ENCODE measurements at regions not wholly inside any gene's neighbourhood (a gene's known extent, or its start where the extent isn't known, plus 50 kb on each side); places are given as distances from the start of the nearest gene placed in this dataset.
"Not testable (repeated sequence)": the region's sequence is repeated elsewhere in the genome, so short reads cannot be mapped to it uniquely, and the experiment has no call there.

GRCh38 chr7:46091071-46091470, 170.0 kb upstream of the IGFBP3 start:
- no peak for DNase-seq

DNA sequence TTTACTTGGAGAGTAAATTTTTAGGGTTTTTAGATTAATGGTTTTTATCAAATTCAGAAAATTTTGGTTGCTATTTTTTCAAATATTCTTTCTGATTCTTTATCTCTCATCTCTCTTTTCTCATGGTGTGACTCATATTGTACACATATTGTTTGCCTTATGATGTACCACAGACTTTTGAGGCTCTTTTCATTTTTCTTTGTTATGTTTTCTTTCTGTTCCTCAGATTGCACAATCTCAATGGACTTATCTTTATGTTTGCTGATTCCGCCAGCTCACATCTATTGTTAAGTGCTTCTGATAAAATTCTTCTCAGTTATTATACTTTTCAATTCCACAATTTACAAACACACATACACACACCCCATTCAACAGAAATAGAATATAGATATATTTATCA, 168.2 kb upstream of the IGFBP3 start:
- DNase-seq = no peak

DNA sequence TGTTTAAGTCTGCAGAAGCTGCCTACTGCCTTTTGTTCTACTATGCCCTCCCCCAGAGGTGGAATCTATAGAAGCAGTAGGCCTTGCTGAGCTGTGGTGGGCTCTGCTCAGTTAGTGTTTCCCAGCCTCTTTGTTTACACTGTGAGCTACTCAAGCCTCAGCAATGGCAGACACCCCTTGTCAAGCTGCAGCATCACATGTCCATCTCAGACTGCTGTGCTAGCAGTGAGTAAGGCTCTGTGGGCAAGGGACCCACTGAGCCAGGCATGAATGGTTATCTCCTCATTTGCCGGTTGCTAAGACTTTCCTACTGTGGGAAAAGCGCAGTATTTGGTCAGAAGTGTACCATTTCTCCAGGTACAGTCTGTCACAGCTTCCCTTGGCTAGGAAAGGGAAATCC, 167.4 kb upstream of the IGFBP3 start:
- not testable (repeated sequence) for DNase-seq

DNA sequence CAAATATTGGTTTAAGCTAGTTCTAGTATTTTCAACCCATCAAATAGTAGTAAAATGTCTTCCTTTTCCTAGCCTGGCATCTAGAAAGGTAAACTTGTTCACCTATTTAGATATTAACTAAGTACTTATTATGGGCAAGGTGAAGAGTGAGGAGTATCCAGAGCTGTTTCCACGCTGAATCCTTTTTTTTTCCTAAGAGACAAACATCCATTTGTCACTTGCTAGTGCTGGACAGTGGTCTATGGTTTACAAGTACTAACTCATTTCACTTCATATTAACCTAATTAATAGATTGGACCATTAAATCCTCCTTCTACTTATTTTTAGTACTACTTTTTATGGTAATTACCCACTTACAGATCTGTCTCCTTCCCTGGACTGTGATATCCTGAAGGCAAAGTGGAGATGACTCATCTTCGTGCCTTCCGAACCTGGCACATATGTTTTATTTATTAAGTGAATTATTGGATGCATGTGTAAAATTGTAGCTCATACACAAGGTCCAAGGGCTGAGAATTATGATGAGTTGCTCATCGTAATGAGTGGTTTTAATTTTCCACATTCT, 159.6 kb upstream of the IGFBP3 start:
- DNase-seq = no peak

DNA sequence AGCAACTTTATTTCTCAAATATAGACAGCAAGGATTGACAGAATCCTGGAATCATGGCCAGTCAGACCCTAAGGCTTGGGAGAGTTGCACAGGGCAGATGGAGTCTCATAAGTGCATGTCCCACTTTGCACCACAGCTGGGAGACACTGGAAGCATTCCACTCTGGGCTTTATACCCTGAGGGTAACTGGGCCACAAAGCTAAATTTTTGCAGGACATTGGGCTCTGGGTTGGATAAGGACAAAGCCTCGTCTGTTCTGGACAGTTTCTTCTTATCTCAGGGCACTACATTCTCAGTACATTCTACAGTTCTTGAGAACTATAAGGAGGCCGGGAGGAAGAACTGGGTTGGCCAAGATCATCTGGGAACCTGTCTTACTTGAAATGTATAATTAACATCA, 158.3 kb upstream of the IGFBP3 start:
- no peak for DNase-seq

DNA sequence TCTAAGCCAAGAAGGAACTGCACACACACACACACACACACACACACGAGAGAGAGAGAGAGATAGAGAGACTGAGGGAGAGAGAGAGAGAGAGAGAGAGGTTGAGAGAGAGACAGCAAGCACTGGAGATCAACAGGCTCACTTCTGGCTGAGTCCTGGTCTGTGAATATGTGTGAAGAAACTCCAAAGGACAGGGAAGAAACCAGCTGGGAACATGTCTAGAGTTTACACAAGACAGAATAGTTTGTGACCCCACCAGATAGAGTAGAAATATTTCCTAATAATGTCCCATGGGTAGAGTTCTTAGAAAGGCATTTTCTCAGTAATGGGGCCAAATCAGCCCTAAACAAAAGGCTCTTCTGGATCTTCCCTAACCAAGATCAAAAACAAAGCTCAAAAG, 155.5 kb upstream of the IGFBP3 start:
- no peak for DNase-seq

DNA sequence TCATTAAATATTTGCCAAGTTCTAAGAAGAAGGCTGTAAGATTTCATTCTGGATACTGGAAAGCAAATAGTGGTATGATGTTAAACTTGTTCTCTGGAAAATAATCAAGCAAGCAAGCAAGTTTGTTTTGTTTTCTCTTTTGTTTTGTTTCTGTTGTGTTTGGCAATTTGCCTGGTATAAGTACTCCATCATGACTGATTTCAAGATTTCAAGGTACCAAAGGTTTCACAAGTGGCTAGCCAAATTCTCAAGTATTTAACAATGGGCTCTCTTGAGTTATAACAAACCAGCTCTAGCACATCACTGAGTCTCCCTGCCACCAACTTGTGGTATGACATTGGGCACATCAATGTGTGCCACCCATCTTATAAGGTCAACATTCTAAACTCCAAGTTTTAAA, 151.7 kb upstream of the IGFBP3 start:
- DNase-seq = no peak

GRCh38 chr7:46071601-46072000, 150.5 kb upstream of the IGFBP3 start:
- no peak for DNase-seq

GRCh38 chr7:46071076-46071475, 150.0 kb upstream of the IGFBP3 start:
- DNase-seq = no peak

DNA sequence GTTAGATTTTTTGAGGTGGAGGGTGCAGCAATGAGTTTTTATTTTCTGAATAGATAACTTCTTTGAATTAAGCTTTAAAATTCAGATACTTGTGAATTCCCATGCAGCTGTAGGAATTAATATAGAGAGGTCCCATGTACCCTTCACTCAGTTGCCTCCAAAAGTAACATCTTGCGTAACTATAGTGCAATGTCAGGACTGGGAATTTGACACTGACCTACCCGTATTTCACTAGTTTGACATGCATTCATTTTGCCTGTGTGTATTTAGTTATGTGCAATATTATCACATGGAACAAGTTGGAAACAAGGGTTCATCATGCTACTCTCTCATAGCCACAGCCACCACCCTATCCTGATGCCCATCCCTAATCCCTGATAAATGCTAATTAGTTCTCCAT, 147.1 kb upstream of the IGFBP3 start:
- DNase-seq = no peak

DNA sequence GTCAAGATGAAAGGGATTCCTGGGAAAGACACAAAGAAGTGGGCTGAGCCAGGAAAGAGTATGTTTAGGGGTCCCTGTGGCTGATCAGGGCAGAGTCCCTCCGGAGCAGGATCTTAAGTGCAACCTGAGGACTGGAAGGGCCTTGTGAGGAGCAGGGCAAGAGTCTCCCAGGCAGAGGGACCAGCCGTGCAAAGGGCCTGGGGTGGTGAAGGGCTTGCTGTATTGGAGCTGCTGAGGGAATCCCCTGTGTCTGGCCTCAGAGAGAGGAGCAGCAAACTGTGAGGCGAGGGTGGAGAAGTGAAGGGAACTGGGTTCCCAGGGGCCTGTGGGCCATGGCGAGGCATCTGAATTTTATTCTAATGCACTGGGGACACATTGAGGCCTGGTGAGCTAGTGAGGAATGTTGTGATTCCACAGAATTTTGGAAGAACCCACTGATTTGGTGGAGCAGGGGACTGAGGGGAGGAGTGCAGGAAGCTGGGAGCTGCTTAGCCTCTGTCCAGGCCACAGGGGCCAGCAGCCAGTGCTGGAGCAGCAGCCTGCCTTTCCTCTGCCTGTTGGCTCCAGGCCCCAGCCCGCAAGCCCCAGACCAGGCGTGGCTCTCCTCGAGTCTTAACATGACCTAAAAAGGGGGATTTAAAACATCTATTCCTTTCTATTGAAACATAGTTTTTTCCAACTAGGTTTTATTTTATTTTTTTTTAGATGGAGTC, 138.4 kb upstream of the IGFBP3 start:
- no peak for DNase-seq

DNA sequence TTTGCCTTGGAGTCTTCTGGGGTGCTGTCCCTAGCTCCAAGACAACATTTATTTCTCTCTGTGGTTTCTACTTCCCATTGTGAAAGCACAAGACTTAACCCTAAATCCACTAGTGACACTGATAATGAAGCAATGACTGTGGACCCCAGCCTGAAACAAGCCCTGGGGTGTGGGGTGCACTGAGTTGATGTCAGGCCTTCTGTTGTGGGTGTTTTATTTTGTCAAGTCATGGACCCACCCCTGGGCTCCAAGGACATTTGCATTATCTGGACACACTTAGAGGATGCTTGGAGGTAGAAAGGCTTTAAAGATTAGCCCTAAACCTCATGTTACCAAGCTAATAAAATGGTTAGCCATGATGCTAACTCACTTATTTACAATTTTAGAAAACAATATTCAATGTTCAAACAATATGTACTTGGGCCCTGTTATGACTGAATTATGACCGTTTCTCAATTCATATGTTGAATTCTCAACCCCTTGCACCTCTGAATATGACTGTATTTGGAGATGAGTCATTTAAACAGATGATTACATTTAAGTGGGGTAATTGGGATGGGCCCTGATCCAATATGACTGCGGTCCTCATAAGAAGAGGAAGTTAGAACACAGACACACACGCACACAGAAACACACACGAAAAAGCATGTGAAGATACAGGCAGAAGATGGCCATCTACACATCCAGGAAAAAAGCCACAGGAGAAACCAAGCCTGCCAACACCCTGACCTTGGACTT, 137.2 kb upstream of the IGFBP3 start:
- no peak for DNase-seq

- DNase-seq = no peak
Measured at GRCh38 chr7:46054915-46055314, 133.8 kb upstream of the IGFBP3 start.

DNA sequence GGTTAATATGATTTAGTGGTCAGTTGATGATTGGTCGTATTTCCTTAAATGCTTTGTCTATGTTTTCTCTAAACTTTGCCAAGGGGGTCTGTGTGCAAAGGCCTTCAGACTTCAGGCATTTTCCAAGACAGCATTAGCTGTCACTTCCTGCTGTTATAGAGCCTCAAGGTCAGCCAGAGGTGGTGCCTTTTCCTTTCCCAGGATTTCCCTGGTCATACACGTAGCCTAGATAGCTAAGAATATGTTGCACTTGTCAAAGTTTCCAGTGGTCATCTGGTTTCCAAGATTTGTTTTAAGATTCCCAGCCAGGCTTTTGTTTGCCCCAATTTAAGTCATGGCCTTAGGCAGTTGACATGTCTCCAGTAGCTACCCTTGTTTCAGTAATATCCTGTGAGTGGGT, 133.2 kb upstream of the IGFBP3 start:
- no peak for DNase-seq

GRCh38 chr7:46047581-46047980, 126.5 kb upstream of the IGFBP3 start:
- no peak for DNase-seq

GRCh38 chr7:46043338-46043737, 122.3 kb upstream of the IGFBP3 start:
- not testable (repeated sequence) for DNase-seq

GRCh38 chr7:46039813-46040212, 118.7 kb upstream of the IGFBP3 start:
- not testable (repeated sequence) for DNase-seq

DNA sequence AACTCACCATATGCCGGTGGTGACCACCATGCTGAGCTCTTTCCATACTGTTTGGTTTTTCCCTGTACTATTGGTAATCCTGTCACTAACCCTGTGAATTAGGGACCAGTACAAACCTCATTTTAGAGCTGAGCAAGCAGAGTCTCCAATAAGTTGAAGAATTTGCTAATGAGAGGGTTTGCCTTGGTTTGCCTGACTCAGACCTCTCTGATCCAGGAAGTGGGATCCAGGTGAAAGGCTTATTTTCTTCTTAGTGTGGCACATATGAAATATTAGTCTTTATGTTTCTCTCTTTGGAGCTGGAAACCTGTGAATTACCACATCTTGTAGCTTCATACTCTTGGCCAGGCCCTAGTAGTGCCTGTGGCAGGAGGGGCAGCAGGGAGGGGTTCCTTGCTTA, 114.1 kb upstream of the IGFBP3 start:
- no peak for DNase-seq

GRCh38 chr7:46034056-46034768, 113.1 kb upstream of the IGFBP3 start:
- no peak for DNase-seq

DNA sequence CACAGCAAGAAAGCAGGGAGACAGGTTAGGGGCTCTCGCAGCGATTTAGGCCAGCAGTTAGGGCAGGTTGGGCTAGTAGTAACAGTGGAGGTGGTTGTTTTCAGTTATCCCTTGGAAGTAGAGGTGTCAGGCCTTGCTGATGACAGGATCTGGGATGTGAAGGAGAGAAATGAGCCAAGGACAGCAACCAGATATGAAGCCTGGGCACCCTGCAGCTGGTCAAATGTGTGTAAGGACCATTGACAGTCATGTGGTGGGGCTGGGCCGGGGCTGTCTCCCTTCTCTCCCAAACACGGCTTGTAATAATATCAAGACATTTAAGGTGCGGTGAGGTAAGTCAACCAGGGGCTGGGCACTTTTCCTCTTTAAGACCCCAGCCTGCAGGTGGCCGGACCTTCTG, 112.5 kb upstream of the IGFBP3 start:
- DNase-seq = no peak

- DNase-seq = no peak
Measured at GRCh38 chr7:46032942-46033341, 111.9 kb upstream of the IGFBP3 start.

- DNase-seq = no peak
Measured at GRCh38 chr7:46032353-46032752, 111.3 kb upstream of the IGFBP3 start.

DNA sequence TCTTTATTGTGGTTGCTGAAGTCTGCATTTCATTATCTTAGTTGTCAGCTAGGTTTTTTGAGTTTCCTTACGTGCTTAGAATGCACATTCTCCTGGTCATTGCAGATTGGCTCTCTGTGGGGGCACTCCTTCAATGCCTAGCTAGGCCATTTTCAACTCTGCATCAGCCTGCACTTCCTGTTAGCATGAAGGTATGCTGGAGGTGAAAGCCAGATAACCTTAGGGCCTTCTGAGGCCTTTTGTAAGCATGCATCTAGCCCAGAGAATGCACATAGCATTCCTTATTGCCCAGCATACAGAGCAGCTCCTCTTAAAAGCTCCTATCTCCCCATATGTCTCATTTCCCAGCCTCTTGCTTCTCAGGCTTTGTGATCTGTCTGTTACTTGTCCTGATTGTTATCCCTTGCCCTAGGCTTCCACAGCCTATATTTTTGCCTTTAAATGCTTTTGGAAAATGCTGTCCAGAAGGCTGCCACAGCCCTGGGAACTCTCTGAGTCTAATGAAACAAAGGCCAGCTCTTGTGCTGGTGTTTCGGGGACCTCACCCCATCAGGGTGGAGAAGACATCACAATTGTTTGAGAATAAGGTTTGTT, 108.1 kb upstream of the IGFBP3 start:
- no peak for DNase-seq

All from cerebellar nuclear complex (tissue), 1 donor.